ENCODE measurements at regions not wholly inside any gene's neighbourhood (a gene's known extent, or its start where the extent isn't known, plus 50 kb on each side); places are given as distances from the start of the nearest gene placed in this dataset.

DNA sequence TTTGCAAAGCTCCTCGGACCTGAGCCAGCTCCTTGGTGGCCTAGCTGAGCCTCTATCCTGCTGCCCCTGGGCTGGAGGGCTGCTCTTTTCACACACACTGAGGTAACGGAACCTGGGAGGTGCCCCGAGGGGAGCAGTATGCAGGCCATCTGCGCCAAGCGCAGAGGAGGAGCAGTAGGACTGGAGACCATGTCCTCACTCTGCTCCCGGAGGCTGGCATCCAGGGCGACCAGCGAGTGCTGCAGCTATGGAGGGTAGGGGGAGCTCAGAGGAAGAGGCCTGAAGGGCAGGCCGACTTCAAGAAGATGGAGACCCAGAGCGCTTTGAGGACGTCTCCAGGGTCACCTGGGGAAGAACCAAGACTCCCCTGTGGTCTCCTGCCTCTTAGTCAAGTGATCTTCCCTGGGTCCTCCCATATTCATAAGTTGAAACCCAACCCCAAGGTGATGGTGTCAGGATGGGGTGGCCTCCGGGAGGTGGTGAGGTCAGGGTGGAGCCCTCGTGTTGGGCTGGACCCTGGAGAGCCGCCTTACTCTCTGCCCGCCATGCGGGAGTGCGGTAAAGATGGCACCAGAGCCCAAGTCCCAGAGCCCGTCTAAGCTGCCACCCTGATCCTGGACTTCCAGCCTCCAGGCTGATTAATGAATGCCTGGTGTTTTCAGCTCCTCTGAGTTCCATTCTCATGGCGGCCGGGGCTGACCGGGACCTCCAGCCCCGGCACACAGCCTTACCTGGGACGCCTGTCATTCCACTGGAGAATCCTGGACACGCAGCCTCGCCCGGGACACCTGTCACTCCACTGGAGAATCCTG lies 160.7 kb downstream of the NDUFA10 start:
- TF ChIP-seq, protein P1, sequence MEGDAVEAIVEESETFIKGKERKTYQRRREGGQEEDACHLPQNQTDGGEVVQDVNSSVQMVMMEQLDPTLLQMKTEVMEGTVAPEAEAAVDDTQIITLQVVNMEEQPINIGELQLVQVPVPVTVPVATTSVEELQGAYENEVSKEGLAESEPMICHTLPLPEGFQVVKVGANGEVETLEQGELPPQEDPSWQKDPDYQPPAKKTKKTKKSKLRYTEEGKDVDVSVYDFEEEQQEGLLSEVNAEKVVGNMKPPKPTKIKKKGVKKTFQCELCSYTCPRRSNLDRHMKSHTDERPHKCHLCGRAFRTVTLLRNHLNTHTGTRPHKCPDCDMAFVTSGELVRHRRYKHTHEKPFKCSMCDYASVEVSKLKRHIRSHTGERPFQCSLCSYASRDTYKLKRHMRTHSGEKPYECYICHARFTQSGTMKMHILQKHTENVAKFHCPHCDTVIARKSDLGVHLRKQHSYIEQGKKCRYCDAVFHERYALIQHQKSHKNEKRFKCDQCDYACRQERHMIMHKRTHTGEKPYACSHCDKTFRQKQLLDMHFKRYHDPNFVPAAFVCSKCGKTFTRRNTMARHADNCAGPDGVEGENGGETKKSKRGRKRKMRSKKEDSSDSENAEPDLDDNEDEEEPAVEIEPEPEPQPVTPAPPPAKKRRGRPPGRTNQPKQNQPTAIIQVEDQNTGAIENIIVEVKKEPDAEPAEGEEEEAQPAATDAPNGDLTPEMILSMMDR (conservative IDR thresholded peaks at IDR 0.05; ENCODE audit: low read depth in 2 of 2), result no peak
- TF ChIP-seq EZH2phosphoT487 (IDR thresholded peaks at IDR 0.05; ENCODE audit: unreplicated experiment) (no peak), JUNB (IDR thresholded peaks at IDR 0.05; ENCODE audit: unreplicated experiment) (no peak), POLR2AphosphoS5 (IDR thresholded peaks at IDR 0.05; ENCODE audit: low read depth) (no peak), ZNF331 (CRISPR knock-in tag; IDR thresholded peaks at IDR 0.05; ENCODE audit: low read depth) (no peak)
- TF ChIP-seq, protein P2, sequence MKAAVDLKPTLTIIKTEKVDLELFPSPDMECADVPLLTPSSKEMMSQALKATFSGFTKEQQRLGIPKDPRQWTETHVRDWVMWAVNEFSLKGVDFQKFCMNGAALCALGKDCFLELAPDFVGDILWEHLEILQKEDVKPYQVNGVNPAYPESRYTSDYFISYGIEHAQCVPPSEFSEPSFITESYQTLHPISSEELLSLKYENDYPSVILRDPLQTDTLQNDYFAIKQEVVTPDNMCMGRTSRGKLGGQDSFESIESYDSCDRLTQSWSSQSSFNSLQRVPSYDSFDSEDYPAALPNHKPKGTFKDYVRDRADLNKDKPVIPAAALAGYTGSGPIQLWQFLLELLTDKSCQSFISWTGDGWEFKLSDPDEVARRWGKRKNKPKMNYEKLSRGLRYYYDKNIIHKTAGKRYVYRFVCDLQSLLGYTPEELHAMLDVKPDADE (IDR thresholded peaks at IDR 0.05), result no peak
- TF ChIP-seq, protein P3, sequence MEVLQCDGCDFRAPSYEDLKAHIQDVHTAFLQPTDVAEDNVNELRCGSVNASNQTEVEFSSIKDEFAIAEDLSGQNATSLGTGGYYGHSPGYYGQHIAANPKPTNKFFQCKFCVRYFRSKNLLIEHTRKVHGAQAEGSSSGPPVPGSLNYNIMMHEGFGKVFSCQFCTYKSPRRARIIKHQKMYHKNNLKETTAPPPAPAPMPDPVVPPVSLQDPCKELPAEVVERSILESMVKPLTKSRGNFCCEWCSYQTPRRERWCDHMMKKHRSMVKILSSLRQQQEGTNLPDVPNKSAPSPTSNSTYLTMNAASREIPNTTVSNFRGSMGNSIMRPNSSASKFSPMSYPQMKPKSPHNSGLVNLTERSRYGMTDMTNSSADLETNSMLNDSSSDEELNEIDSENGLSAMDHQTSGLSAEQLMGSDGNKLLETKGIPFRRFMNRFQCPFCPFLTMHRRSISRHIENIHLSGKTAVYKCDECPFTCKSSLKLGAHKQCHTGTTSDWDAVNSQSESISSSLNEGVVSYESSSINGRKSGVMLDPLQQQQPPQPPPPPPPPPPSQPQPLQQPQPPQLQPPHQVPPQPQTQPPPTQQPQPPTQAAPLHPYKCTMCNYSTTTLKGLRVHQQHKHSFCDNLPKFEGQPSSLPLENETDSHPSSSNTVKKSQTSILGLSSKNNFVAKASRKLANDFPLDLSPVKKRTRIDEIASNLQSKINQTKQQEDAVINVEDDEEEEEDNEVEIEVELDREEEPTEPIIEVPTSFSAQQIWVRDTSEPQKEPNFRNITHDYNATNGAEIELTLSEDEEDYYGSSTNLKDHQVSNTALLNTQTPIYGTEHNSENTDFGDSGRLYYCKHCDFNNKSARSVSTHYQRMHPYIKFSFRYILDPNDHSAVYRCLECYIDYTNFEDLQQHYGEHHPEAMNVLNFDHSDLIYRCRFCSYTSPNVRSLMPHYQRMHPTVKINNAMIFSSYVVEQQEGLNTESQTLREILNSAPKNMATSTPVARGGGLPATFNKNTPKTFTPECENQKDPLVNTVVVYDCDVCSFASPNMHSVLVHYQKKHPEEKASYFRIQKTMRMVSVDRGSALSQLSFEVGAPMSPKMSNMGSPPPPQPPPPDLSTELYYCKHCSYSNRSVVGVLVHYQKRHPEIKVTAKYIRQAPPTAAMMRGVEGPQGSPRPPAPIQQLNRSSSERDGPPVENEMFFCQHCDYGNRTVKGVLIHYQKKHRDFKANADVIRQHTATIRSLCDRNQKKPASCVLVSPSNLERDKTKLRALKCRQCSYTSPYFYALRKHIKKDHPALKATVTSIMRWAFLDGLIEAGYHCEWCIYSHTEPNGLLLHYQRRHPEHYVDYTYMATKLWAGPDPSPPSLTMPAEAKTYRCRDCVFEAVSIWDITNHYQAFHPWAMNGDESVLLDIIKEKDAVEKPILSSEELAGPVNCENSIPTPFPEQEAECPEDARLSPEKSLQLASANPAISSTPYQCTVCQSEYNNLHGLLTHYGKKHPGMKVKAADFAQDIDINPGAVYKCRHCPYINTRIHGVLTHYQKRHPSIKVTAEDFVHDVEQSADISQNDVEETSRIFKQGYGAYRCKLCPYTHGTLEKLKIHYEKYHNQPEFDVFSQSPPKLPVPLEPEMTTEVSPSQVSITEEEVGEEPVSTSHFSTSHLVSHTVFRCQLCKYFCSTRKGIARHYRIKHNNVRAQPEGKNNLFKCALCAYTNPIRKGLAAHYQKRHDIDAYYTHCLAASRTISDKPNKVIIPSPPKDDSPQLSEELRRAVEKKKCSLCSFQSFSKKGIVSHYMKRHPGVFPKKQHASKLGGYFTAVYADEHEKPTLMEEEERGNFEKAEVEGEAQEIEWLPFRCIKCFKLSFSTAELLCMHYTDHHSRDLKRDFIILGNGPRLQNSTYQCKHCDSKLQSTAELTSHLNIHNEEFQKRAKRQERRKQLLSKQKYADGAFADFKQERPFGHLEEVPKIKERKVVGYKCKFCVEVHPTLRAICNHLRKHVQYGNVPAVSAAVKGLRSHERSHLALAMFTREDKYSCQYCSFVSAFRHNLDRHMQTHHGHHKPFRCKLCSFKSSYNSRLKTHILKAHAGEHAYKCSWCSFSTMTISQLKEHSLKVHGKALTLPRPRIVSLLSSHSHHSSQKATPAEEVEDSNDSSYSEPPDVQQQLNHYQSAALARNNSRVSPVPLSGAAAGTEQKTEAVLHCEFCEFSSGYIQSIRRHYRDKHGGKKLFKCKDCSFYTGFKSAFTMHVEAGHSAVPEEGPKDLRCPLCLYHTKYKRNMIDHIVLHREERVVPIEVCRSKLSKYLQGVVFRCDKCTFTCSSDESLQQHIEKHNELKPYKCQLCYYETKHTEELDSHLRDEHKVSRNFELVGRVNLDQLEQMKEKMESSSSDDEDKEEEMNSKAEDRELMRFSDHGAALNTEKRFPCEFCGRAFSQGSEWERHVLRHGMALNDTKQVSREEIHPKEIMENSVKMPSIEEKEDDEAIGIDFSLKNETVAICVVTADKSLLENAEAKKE (CRISPR knock-in tag; IDR thresholded peaks at IDR 0.05), result no peak
